Right atrium auricular region (tissue), 2 donors: ENCODE measurements at regions not wholly inside any gene's neighbourhood (a gene's known extent, or its start where the extent isn't known, plus 50 kb on each side); places are given as distances from the start of the nearest gene placed in this dataset.

ENCODE experiments used
- DNase-seq: peaks from one replicate; pipeline ENCODE4 v3.0.0-alpha.2; 2019; ENCODE audit warnings: low spot score
- H3K27ac ChIP-seq, 2 donors: fragments of 200-600 bp; sonication (generic); 1 replicate in 1 of 2; 2 replicates in 1 of 2; pipeline ENCODE4 v1.5.1; 2016 to 2019
- H3K27me3 ChIP-seq, 2 donors: fragments of 200-600 bp; sonication (generic); one replicate each; pipeline versions ENCODE4 v1.5.1 to v1.6.0; 2017 to 2019
- H3K36me3 ChIP-seq: fragments of 200-600 bp; sonication (generic); one replicate; pipeline ENCODE4 v1.5.1; 2016
- H3K4me1 ChIP-seq, 2 donors: fragments of 200-600 bp; sonication (generic); one replicate each; pipeline versions ENCODE4 v1.5.1 to v1.6.0; 2017 to 2019
- H3K4me3 ChIP-seq, 2 donors: fragments of 200-600 bp; sonication (generic); 1 replicate in 1 of 2; 2 replicates in 1 of 2; pipeline ENCODE4 v1.5.1; 2017 to 2019; ENCODE audit warnings: mild to moderate bottlenecking in 1 of 2, moderate library complexity in 1 of 2
- H3K9me3 ChIP-seq, 2 donors: fragments of 200-600 bp; sonication (generic); one replicate each; pipeline ENCODE4 v1.5.1; 2019
- TF ChIP-seq, protein P1 (sequence below), 2 donors: fragments of 200-600 bp; sonication (generic); IDR thresholded peaks; one replicate each; pipeline ENCODE4 v1.5.1; 2019; ENCODE audit warnings: antibody characterized with exemption in 2 of 2

DNA sequence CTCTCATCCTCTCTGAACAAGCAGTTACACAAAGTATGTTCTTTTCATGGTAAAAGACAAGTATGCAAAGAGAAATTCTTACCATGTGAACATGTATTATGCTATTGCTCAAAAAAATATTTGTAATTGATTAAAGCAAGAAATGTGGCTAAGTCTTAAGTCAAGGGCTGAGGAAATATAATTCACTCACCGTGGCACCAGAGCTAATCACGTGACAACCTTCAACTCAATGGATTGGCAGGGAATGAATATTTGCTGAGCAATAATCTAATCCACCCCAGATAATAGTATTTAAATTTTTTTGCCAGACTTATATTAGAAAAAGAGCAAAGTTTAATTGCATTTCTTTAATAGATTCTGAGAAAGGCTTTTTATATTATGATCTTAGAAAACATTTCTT is 310.2 kb downstream of the HS3ST1 start:
- Histone ChIP-seq H3K4me3 (no peak overlapping the region), H3K36me3 (no peaks in the 10 kb centered on the region), H3K27ac (no peak overlapping the region), H3K9me3 (no peaks in the 10 kb centered on the region), H3K4me1 (no peaks in the 10 kb centered on the region), H3K27me3 (no peaks in the 10 kb centered on the region)
- no peak for DNase-seq
- TF ChIP-seq, protein P1, sequence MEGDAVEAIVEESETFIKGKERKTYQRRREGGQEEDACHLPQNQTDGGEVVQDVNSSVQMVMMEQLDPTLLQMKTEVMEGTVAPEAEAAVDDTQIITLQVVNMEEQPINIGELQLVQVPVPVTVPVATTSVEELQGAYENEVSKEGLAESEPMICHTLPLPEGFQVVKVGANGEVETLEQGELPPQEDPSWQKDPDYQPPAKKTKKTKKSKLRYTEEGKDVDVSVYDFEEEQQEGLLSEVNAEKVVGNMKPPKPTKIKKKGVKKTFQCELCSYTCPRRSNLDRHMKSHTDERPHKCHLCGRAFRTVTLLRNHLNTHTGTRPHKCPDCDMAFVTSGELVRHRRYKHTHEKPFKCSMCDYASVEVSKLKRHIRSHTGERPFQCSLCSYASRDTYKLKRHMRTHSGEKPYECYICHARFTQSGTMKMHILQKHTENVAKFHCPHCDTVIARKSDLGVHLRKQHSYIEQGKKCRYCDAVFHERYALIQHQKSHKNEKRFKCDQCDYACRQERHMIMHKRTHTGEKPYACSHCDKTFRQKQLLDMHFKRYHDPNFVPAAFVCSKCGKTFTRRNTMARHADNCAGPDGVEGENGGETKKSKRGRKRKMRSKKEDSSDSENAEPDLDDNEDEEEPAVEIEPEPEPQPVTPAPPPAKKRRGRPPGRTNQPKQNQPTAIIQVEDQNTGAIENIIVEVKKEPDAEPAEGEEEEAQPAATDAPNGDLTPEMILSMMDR (IDR thresholded peaks at IDR 0.05): no peak

DNA sequence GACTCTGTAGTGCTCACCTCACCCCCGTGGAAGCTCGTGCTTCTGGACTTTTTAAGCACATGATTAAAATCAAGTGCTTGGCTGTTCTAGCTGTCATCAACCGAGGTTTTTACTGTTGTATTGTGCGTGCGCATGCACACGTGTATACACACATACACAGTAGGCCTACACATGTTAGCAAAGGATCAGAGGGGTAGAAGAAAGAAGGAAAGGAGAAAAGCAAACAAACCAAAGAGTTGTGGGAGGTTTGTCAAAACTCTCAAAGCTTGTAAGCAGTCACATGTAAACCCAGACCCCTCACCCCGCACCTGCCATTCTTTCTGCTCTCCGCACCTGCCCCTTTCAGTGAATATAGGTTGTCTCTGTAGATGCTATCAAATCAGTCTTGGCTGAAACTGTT is 311.8 kb downstream of the HS3ST1 start:
- Histone ChIP-seq H3K9me3 (no peaks in the 10 kb centered on the region), H3K4me3 (no peak overlapping the region), H3K27ac (no peak overlapping the region), H3K4me1 (no peaks in the 10 kb centered on the region), H3K27me3 (no peaks in the 10 kb centered on the region), H3K36me3 (no peaks in the 10 kb centered on the region)
- TF ChIP-seq, protein P1 (IDR thresholded peaks at IDR 0.05): no peak
- DNase-seq: no peak

DNA sequence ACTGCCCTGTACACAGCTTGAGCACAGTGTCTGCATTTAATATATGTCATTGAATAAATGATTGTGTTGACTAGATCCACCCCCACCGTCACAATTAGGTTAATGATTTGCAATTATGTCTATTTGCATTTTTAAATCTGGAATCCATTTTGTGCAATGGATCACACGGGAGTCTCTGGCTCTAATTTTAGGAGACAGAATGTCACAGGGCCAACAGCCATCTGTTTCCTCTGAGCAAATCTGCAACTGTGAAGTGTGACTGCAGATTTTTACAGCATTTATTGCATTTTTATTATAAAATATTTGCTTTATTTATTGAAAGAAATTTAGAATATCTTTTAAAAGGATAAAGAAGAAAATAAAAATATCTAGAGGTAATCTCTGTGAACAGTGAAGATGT is 316.8 kb downstream of the HS3ST1 start:
- Histone ChIP-seq H3K36me3 (no peaks in the 10 kb centered on the region), H3K9me3 (no peaks in the 10 kb centered on the region), H3K27ac (no peak overlapping the region), H3K4me3 (no peak overlapping the region), H3K4me1 (no peaks in the 10 kb centered on the region), H3K27me3 (no peaks in the 10 kb centered on the region)
- DNase-seq: no peak
- TF ChIP-seq, protein P1 (IDR thresholded peaks at IDR 0.05): no peak

DNA sequence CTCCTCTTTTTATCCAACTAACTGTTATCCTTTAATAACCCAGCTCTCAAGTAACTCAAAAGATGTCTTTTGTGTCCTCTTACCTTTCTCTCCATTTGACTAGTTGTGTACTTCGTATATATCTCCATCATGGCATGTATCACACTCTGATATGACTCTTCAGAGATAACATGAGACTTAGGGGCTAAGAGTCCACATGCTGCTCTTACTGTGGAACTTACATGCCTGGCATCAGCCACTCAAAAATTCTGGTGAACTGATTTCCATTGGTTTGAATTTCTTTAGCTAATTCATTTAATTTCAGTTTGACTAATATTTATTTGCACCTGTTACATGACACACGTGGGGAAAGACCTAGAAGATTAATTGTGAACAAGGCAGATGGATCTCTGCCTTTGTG is 317.3 kb downstream of the HS3ST1 start:
- no peak for DNase-seq
- Histone ChIP-seq H3K36me3 (no peaks in the 10 kb centered on the region), H3K27ac (no peak overlapping the region), H3K4me1 (no peaks in the 10 kb centered on the region), H3K27me3 (no peaks in the 10 kb centered on the region), H3K4me3 (no peak overlapping the region), H3K9me3 (no peaks in the 10 kb centered on the region)
- TF ChIP-seq, protein P1 (IDR thresholded peaks at IDR 0.05): no peak

DNA sequence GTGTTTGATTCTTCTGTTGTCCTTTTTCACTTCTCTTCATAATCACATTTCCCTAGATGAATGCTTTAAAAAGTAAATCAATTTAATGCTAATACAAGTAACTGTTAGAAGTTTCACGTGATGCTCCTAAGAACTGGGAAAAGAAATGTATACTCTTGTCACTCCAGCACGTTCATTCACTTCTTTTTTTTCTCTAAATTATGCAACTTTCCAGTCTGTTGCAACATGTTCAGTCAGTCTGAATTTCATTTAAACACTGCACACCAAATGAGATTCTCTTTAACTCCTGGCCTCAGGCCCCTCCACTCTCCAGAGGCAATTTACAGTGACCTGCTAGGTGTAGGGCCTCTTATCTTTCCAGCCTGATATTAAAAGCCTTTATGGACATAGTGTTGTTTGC is 321.9 kb downstream of the HS3ST1 start:
- Histone ChIP-seq H3K27me3 (no peaks in the 10 kb centered on the region), H3K9me3 (no peaks in the 10 kb centered on the region), H3K4me3 (no peak overlapping the region), H3K27ac (no peak overlapping the region), H3K4me1 (no peaks in the 10 kb centered on the region), H3K36me3 (no peaks in the 10 kb centered on the region)
- TF ChIP-seq, protein P1 (IDR thresholded peaks at IDR 0.05): no peak
- DNase-seq: no peak

DNA sequence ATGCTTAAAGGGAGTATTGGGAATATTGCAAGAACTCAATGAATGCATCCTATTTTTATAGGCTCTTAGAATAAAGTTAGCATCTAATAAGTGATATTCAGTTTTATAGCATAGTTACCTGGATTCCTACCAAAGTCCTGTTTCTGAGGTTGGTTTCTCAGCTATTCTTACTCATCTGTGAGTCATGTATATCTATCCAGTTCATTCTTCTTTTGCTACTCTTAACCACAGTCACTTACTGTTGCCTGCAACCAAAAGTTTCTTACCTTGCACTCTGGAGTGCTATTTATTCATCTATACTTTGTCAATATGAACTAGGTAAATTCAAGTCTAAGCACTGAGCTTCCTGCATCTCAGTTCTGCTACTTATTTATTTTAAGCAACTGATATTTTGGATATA is 322.5 kb downstream of the HS3ST1 start:
- Histone ChIP-seq H3K4me3 (no peak overlapping the region), H3K27me3 (no peaks in the 10 kb centered on the region), H3K4me1 (no peaks in the 10 kb centered on the region), H3K36me3 (no peaks in the 10 kb centered on the region), H3K9me3 (no peaks in the 10 kb centered on the region), H3K27ac (no peak overlapping the region)
- TF ChIP-seq, protein P1 (IDR thresholded peaks at IDR 0.05): no peak
- no peak for DNase-seq
